Right lobe of liver (tissue), 4 donors: ENCODE measurements at regions not wholly inside any gene's neighbourhood (a gene's known extent, or its start where the extent isn't known, plus 50 kb on each side); places are given as distances from the start of the nearest gene placed in this dataset.

Experiments used
- CTCF ChIP-seq, 4 donors: fragments of 200-600 bp in 3 of 4; fragments of 450-650 bp in 1 of 4; IDR thresholded peaks; one replicate each; pipeline versions ENCODE4 v1.5.1 to v1.8.0; 2016 to 2022; ENCODE audit warnings: antibody characterized with exemption in 4 of 4, mild to moderate bottlenecking in 2 of 4
- POLR2A ChIP-seq: fragments of 450-650 bp; IDR thresholded peaks from one replicate; pipeline ENCODE4 v1.6.1; 2017; ENCODE audit warnings: antibody characterized with exemption, mild to moderate bottlenecking
- donor health status: DM: no; HTN: no; CAD: no.
- donor health status: DM: no; HTN: no; CAD: no.
- donor health status: DM: no; HTN: yes; CAD: no.

GRCh38 chr21:16072737-16073136, 343.0 kb downstream of the USP25 start:
- TF ChIP-seq CTCF (IDR thresholded peaks at IDR 0.05), result no peak
- TF ChIP-seq POLR2A, result no peak
